DMS 273 treated with DMSO at 0.1 percent for 48 hours (cell line): ENCODE measurements at regions not wholly inside any gene's neighbourhood (a gene's known extent, or its start where the extent isn't known, plus 50 kb on each side); places are given as distances from the start of the nearest gene placed in this dataset.
A peak's percentile ranks its signal among the peaks of the same experiment; 100 is the strongest.

Source experiments
- DNase-seq: peaks from one replicate; lab custom pipeline; 2025; lab: John Stamatoyannopoulos, UW

DNA sequence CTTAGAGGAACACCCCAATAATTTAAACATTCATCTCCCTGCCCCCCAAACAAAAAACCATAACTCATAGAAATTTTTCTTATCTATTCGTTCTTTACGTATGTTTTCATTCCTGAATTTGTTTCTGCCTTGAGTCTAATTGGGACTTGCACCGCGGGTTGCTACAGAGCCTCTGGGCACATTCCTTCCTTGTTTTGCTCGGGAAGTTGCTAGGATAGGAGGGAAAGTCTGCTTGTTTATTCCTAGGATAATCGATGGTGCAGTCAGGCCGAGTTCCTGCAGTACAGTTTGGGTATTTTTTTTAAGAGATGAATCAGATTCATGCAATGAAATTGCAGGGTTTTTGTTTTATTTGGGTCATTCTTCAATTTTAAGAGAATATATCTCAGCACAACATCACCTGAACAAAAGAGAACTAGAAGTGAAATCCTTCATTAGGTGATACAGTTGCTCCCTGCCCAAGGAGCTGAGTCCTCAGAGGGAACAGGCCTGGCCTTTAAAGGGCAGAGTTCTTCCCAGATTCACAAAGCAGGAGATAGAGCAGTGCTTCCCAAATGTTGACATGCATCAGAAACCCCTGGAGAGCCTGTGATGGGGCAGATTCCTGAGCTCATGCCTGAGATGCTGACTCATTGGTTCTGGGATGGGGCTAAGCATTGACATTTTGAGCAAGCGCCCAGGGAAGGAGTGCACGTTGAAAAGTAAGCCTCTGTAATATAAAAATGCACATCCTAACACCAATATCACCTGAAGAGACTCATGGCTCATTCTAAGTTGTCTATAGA lies 114.9 kb upstream of the FAM9B start:
- no peak for DNase-seq

DNA sequence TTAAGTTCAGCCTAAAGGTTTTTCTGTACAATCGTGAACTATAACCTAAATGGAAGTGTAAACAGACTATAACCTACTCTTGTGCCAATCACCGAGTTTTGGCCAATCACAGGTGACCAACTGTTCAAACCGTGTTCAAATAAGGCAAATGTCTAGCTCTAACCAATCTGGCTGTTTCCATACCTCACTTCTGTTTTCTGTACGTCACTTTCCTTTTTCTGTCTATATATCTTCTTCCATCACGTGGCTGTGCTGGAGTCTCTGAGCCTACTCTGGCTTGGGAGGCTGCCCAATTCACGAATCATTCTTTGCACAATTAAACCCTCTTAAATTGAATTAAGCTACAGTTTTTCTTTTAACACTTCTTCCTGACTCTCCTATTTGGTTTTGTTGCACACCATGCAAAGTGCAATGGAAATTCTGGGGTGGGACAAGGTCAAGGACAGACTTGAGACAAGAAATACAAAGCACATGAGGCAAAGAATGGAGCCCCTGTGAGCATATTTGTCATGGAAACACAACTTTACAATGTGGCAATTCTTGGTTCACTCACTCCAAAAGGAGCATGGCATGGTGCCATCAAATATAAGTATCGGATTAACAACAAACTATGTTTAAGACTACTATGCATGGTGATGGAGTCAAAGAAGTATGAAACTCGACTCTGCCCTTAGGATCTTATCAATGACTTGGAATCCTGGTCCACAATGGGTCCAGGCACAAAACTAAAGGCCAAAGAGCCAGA lies 115.7 kb upstream of the FAM9B start:
- DNase-seq: no peak

DNA sequence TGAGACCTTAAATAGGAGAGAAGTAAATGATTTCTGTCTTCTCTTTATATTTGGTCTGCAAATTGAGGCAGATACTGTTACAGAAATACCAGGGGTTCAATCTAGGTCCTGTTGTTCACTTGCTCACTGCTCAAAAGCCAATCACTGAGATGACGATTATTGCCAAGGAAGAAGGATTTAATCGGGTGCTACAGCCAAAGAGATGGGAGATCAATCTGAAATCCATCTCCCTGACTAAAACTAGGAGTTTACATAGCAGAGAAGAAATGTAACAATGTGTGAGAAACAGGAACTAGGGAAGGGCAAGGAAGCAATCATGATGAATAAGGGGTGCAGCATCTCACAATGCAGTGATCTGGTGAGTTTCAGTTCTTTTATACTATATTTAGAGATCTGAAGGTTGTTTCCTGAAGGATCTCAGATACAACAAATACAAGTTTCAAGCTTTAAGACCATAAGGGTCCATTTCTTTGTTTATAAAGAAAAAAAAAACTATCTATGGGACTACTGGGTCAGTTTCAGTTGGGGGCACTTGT lies 117.9 kb upstream of the FAM9B start:
- DNase-seq: no peak

DNA sequence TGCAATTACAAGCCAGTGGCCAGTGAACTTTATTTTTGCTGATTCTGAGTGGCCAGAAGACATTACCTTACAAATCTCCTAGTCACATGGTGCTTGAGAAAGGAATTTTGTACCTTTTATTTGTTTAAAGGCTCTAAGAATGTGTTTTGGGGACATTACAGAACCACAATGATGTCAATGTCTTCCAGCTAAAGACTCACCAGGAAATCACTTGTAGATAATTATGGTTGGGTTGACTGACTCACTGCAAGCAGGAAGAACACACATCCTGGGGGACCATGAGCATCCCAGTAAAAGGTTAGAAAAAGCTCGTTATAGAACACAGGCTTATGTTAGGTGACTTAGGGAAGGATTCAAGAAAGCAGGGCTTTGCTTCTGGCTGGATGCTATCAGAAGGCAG lies 119.4 kb upstream of the FAM9B start:
- no peak for DNase-seq

DNA sequence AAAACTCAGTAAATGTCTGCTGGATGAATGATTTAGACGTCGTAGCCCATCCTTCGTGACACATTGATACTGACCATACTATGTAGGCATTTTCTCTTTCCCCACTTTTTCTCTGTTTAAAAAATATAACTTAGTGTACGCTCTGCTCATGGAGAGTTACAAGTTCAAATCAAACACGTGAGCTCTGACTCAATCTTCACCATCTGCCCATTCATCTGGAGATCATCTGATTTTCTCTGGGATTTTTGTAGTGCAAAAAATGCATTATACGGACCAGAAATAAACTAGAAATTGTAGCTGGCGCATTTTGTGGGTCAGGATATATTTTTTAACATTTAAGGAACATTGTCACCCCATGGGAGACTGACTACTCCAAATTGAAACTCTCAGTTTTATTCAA lies 124.7 kb upstream of the FAM9B start:
- DNase-seq: no peak

DNA sequence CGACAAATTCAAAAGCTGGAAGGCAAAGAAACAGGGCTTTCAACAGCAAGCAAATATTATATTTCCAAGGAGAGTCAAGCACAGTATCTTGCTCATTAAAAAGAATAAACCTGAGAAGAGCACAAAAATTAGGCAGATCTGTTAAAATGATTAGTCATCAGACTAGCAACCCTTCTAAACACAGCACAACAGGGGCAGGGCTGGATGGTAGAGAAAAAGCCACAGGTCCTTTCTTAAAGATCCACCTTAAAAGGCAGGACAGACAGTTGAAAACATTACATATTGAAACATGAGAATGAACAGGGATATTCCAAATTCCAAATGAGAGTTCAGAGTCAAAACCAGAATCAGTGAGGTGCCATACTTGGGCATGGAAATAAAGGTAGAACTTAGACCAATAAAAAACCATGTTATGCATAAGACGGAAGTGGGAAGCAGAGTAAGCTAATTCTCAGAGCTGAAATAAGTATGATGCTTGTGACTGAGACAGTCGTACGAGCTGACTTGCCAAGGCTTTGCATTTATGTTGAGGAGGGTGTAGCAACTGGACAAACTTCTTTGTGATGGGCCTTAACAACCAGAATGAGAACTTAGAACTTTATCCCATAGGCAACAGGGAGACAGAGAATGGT lies 126.9 kb upstream of the FAM9B start:
- DNase-seq: no peak

DNA sequence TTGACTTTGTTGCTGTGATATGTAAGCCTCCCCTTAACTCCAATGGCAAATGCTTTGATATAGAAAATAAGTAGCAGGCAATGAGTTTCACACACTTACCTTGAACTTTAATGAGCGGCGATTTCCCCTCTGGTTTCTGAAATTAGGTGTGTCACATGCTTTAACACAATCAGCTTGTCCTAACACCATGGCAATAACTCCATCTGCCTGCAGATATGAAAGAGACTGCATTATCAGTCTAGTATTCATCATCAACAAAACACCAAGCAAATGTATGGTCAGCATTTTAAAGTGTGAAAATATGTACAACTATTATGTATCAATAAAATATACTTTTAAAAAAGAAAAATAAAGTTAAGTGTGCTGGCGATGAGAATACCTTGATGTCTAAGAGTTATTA lies 128.8 kb upstream of the FAM9B start:
- no peak for DNase-seq

DNA sequence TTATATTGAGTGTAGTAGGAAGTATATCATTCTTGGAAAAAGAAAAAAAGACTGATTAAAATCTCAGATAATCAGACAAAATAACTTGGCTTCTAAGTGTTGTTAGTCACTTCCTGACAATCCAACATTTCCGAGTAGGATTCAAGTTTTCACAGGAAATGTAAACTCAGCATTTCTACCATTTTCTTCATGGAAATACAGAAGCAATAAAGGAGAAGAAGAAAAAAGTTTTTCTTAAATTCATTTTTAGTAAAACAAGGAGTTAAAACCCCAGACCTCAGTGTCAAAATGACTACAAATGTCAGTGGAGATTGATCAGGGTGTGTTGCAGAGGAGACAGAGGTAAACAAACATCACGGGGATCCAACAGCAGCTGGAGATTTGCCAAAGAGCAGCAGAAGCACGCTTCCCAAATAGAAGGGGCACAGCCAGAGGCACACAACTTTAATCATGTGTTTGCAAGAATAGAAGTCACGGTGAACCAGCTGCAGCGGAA lies 129.3 kb upstream of the FAM9B start:
- no peak for DNase-seq

DNA sequence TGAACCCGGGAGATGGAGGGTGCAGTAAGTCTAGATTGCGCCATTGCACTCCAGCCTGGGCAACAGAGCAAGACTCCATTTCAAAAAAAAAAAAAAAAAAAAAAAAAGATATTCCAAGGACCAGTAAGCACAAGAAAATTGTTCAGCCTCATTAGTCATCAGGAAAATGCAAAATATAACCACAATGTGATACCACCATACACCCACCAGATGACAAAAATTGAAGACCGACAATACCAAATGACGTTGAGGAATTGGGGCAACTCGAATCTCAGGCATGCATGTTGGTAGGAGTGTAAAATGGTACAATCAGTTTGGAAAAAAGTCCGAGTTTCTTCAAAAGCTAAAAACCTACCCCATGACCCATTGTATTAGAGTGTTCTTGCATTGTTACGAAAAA lies 130.2 kb upstream of the FAM9B start:
- DNase-seq: no peak

DNA sequence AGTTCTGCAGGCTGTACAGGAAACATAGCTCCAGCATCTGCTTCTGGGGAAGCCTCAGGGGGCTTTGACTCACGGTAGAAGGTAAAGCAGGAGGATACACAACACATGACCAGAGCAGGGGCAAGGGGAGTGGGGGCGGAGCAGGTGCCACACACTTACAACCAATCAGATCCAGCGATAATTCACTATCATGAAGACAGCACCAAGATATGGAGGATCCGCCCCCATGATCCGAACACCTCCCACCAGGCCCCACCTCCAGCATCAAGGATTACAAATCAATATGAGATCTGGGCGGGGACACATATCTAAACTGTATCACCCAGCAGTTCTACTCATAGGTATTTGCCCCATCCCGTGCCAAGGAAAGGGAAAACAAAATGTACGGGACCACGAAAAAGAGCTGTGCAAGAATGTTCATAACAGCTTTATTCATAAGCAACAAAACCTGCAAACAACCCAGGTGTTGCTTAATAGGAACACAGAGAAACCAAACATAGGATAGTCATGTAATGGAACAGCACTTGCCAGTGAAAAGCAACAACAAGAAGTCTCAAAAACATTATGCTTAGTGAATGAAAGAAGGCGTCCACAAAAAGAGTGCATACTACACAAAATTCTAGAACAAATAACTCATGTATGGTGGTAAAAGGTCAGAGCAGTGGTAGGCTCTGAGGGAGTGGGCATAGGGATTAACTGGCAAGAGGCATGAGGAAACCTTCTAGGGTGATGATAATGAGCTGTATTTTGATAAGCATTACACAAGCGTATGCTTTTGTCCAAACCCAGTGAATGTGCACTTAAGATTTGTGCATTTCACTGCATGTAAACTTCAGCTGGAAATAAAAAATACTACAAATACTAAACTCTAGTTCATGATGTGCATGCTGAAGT lies 130.9 kb upstream of the FAM9B start:
- no peak for DNase-seq

DNA sequence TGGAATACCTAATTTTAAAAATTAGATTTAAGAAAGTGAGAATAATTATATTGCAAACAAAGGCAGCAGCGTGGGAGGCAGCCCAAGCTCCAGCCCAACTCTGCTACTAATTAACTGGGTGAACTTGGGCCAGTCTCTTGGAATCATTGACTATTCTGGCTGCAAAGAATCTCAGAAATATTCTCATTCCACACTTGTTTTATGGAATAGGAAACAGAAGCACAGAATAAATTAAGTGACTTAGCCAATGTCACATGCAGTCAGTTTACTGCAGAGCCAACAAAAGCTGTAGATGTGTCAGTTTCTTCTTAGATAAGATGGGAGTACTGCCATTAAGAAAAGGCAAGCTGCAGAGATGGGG lies 132.6 kb upstream of the FAM9B start:
- no peak for DNase-seq

DNA sequence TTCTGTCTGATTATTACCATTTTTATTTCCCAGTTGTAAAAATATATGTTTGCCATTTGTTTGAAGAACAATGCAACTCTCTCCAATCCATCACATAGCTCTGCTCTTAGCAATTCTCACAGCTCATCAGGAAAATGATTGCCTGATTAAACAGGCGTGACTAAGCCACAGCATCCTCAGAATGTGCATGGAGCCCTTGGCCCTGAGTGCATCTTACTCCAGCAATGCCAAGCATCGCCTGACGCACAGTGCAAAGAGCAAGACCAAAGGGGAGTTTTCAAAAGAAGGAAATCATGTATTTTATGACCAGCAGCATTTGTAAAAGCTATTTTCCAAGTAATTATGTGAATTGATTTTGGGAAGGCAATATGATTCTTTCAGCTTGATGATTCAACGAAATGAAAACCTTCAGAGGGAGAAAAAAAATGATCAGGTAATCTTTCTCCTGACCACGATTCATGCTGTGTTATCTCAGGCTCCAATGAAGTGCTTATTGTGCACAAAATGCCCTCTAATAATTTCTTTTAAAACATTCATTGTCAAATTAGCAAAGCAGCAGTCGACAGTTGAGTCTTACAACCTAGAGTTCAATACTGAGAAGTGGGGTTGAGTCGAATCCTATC lies 138.0 kb upstream of the FAM9B start:
- no peak for DNase-seq

DNA sequence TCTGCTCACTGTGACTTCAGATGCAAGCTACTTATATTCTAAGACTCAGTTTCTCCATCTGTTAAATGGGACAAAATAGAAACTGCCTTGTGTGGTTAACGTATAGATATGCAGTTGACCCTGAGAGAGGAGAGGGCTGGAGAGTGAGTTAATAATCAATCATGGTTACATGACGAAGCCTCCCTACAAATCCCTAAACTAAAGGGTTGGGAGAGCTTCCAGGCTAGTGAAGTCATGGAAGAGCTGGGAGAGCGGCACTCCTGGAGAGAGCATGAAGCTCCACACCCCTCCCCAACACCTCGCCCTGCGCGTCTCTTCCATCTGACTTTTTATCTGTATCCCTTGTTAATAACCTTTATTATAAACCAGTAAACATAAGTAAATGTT lies 138.5 kb upstream of the FAM9B start:
- DNase-seq: no peak

DNA sequence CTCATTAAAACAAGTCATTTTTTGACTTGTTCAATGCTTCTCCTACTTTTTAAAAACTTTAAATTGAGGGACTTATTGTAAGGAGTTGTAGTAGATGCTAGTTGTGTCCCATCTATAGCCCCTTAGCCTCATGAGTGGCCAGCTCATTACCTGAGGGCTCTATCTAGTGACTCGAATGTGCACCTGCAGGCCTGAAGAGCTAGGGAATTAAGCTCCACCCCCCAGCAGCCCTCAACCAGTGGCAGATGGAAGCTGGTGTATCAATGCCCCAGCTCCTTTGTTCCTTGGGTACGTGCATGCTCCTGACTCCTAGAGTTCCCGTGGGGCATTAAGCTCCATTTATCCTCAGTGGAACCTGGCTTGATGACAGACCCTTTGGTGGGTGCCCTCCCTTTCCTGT lies 146.7 kb upstream of the FAM9B start:
- no peak for DNase-seq

DNA sequence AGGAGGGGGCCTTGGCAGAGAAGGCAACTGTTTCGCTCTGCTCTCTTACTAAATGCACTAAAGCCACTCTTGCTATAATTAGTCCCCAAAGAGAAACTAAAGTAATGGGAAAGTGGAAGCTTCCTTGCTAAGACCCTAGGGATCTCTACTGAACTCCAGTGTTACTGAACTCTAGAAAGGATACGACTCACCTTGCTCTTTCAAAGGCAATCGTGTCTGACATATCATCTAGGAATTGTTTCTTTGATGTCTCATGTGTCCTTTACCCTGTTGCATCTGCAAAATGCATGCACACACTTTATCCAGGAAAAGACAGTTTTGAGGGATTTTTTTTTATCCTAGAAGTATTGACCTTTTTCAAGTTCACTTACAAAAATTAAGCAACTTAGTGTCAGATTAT lies 148.1 kb upstream of the FAM9B start:
- DNase-seq: no peak

DNA sequence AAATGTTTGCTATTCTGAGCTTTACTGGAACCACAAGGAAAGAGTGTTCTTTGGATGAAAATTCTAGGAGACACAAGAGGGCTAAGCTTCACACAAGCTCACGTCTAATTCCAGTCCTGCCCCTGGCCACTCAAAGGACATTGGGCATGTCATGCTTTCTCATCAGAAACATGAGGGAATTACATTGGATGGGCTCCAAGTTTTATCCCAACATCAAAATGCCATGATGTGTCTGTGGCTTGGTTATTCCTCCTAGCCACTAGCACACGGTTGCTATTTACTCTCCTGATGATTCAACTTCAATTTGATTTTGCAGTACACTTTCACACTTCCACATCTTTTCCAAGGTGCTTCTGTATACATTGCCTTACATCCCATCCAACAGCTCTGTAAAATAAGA lies 149.6 kb upstream of the FAM9B start:
- no peak for DNase-seq

DNA sequence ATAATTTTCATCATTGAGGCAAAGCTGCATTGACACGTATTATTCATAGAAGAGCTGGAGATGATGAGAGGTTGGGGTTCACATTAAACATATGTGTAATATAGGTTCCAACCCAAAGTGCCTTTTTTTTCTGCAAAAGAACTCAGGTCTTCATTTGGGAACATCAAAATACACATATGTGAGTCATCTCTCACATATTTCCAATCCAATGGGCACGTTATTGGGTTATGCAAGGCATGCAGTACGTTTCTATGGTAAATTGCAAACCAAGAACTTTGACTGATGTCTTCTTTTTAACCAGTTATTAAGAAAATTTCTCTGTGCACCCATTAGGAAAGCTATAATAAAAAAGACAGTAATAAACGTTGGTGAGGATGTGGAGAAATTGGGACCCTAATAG lies 150.3 kb upstream of the FAM9B start:
- DNase-seq: no peak

DNA sequence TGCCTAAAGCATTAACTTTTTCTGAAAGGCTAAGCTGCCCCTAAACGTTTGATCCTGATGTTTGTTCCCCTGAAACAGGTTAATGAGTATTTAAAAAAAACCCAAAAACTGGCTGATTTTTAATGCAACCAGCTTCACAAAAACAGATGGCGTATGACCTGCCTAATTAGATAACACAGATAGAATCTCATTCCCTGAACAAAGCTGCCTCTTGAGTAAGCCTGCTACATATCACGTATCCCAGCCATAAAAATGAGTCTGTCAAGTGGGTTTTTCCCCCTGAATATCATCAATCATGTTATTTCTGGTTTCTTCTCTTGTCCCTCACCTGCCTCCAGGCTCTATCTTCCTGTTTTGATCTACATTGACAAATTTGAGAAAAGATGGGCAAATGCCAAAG lies 154.2 kb upstream of the FAM9B start:
- peak; percentile 71 for DNase-seq

DNA sequence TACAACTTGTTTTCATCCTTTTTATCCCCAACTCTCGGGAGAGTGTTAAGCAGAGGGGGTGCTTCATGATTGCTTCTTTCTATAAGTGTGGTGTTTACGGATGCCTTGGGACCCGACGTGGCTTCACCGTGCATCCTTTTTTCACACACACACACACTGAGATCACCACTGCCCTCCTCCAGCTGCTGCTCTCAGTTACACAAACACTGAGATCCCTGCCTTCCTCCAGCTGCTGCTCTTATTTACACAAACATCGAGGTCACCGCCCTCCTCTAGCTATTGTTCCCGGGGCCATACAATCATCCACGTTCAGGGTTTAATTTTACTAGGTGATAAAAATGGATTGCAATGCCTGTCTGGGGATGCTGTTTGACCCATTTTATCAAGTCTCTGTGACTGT lies 155.4 kb upstream of the FAM9B start:
- DNase-seq: no peak

DNA sequence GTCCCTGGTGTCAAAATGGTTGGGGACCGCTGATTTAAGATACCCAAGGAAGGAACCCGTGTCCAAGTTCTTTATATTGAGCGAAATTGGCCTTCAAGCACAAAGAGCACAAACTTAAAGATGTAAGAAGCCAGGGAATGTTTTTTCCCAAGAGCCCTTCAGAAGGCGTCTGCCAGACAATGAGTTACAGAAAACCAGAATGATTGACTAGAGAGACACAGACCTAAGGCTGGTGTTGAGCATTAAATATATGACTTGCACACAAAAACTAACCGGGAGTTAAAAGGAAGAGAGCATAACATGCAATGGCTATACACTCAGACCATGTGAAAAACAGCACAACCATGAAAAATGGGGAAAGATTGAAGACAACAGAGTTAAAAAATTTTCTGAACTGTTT lies 157.5 kb upstream of the FAM9B start:
- DNase-seq: no peak

DNA sequence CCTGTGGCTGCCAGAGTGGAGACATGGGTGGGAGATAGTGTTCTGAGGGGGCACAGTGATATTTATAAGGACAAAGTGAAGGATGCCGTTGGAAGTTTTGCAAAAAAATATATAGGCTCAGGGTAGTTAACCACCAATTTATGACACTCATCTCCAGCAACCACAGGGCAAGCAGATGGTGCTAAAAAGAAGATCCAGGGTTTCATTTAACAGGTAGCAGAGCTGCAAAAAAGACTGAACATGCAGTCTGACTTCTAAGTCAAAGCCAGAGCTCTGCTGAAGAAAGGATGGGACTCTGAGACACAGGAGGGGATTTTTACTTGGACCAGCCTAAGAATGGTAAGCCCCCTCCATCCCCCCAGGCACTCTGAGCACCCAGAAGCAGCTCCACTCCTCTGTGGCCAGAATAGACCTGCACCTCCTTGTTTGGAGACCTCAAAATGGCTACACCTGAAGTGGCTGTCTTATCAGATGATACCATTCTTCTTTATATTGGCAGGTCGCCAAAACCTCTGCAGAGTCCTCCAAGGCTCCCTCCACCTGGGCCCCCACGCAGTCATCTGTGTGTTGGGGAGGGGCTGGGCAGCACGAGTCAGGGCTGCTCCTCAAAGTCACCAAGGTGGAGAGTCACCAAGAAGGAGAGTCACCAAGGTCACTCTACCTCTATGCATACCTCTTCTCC lies 161.4 kb upstream of the FAM9B start:
- no peak for DNase-seq
